Endothelial cell of umbilical vein (primary cell): ENCODE measurements at regions not wholly inside any gene's neighbourhood (a gene's known extent, or its start where the extent isn't known, plus 50 kb on each side); places are given as distances from the start of the nearest gene placed in this dataset.

Source experiments
- BruUV-seq: library from RNA; stranded (reverse); fragments of 400-500 nt; replicated peaks from 2 replicates; lab custom pipeline; 2021; lab: Mats Ljungman, UMichigan
- CTCF ChIA-PET: fragments of 300-600, 350-600 bp; sonication (Branson Sonifier 250); formaldehyde crosslinking; loops from one replicate; lab custom pipeline; 2021; ENCODE audit warnings: antibody characterized with exemption, inconsistent platforms; lab: Charles Lee
- POLR2A ChIA-PET: fragments of 300-600, 350-600 bp; sonication (Branson Sonifier 250); formaldehyde crosslinking; loops from one replicate; lab custom pipeline; 2021; ENCODE audit warnings: antibody characterized with exemption, inconsistent platforms; lab: Charles Lee
- DNase-seq: peaks from one replicate; pipeline ENCODE4 v3.0.0-alpha.2; 2011; ENCODE audit warnings: low read depth, low spot score
- FAIRE-seq: peaks from 2 replicates; lab custom pipeline; 2011; peaks lifted over from hg19 to GRCh38; lab: Jason Lieb, UNC
- H2AFZ ChIP-seq: 2 replicates; pipeline ENCODE4 v1.6.0; 2012; ENCODE audit warnings: low read depth, low read length, control low read depth, inconsistent platforms
- H3K27ac ChIP-seq: 2 replicates; pipeline ENCODE4 v1.5.1; 2011; ENCODE audit warnings: low read depth, mild to moderate bottlenecking, control low read depth, low read length, moderate library complexity; ENCODE audit not compliant: insufficient read depth
- H3K27me3 ChIP-seq, 2 experiments: 2 replicates each; pipeline versions ENCODE4 v1.6.0 to v1.6.1; 2011; ENCODE audit warnings: low read length in 2 of 2, mixed read lengths in 1 of 2; ENCODE audit not compliant: control insufficient read depth in 2 of 2, insufficient read depth in 2 of 2
- H3K36me3 ChIP-seq, 2 experiments: 2 replicates in 1 of 2; 3 replicates in 1 of 2; pipeline ENCODE4 v1.5.1; 2011; ENCODE audit warnings: low read length in 2 of 2, mild to moderate bottlenecking in 1 of 2, moderate library complexity in 1 of 2; ENCODE audit not compliant: control insufficient read depth in 2 of 2, insufficient read depth in 2 of 2; ENCODE audit errors: extremely low read depth in 1 of 2
- H3K4me1 ChIP-seq: 3 replicates; pipeline ENCODE4 v1.5.1; 2011; ENCODE audit warnings: mild to moderate bottlenecking, low read length; ENCODE audit not compliant: control insufficient read depth, insufficient read depth; ENCODE audit errors: extremely low read depth
- H3K4me2 ChIP-seq: 2 replicates; pipeline ENCODE4 v1.6.1; 2011; ENCODE audit warnings: low read length, control low read depth, mixed read lengths; ENCODE audit not compliant: insufficient read depth
- H3K4me3 ChIP-seq, 3 experiments: fragments of 200-600 bp in 1 of 3; sonication (generic), shearing (Covaris generic) in 1 of 3; replicated peaks in 1 of 3; 2 replicates each; pipeline ENCODE4 v1.5.1; 2011 to 2016; ENCODE audit warnings: control low read depth in 3 of 3, low read length in 3 of 3, mild to moderate bottlenecking in 2 of 3, inconsistent platforms in 1 of 3, low read depth in 1 of 3, moderate library complexity in 1 of 3; ENCODE audit not compliant: insufficient read depth in 1 of 3
- H3K79me2 ChIP-seq: 2 replicates; pipeline ENCODE4 v1.6.0; 2012; ENCODE audit warnings: low read length, inconsistent platforms; ENCODE audit not compliant: control insufficient read depth, insufficient read depth
- H3K9ac ChIP-seq: replicated peaks from 2 replicates; pipeline ENCODE3; 2011; ENCODE audit warnings: low read length, control low read depth; ENCODE audit not compliant: insufficient read depth; ENCODE audit errors: extremely low read depth
- H3K9me1 ChIP-seq: replicated peaks from 3 replicates; pipeline ENCODE4 v1.6.0; 2011; ENCODE audit warnings: mild to moderate bottlenecking, low read length; ENCODE audit not compliant: control insufficient read depth, insufficient read depth; ENCODE audit errors: extremely low read depth
- H3K9me3 ChIP-seq: replicated peaks from 2 replicates; pipeline ENCODE4 v1.5.1; 2012; ENCODE audit warnings: low read length, inconsistent platforms; ENCODE audit not compliant: control insufficient read depth, insufficient read depth
- H4K20me1 ChIP-seq: replicated peaks from 2 replicates; pipeline ENCODE3; 2011; ENCODE audit warnings: mild to moderate bottlenecking, low read length; ENCODE audit not compliant: control insufficient read depth, insufficient read depth; ENCODE audit errors: extremely low read depth
- EZH2 ChIP-seq: IDR thresholded peaks from 2 replicates; pipeline ENCODE4 v1.6.1; 2012; ENCODE audit warnings: borderline replicate concordance, low read depth, mild to moderate bottlenecking, moderate library complexity, low read length, inconsistent platforms; ENCODE audit not compliant: severe bottlenecking
- FOS ChIP-seq: IDR thresholded peaks from 2 replicates; pipeline ENCODE4 v1.6.1; 2011; ENCODE audit warnings: mild to moderate bottlenecking, low read length, moderate library complexity, borderline replicate concordance; ENCODE audit not compliant: insufficient read depth
- GATA2 ChIP-seq: IDR thresholded peaks from 2 replicates; pipeline ENCODE4 v1.7.0; 2011; ENCODE audit warnings: low read depth, mild to moderate bottlenecking, moderate library complexity, mixed read lengths, low read length; ENCODE audit not compliant: insufficient read length, insufficient read depth
- JUN ChIP-seq: IDR thresholded peaks from 2 replicates; pipeline ENCODE4 v1.6.1; 2011; ENCODE audit warnings: borderline replicate concordance, low read depth; ENCODE audit not compliant: insufficient read length, insufficient read depth
- MAX ChIP-seq: IDR thresholded peaks from 2 replicates; pipeline ENCODE4 v1.6.1; 2011; ENCODE audit not compliant: insufficient read depth, insufficient read length
- MYC ChIP-seq: IDR thresholded peaks from one replicate; pipeline ENCODE4 v1.6.1; 2011; ENCODE audit warnings: mild to moderate bottlenecking, low read depth, low read length
- POLR2A ChIP-seq: IDR thresholded peaks from 2 replicates; pipeline ENCODE4 v1.6.1; 2012; ENCODE audit warnings: low read depth, mild to moderate bottlenecking, control low read depth, low read length
- POLR2AphosphoS5 ChIP-seq: IDR thresholded peaks from 2 replicates; pipeline ENCODE4 v1.6.1; 2012; ENCODE audit warnings: low read depth, mild to moderate bottlenecking, control low read depth, low read length, moderate library complexity; ENCODE audit not compliant: insufficient read depth
- dilution Hi-C: fragments of 300-500 bp; cut with MboI; formaldehyde crosslinking; loops from one replicate; pipeline ENCODE4 v1.15.0; 2019; ENCODE audit warnings: low sequenced_read_pairs; ENCODE audit not compliant: extremely low pct_ligation_motif_present
- intact Hi-C: fragments of 100-400 bp; cut with micrococcal nuclease; formaldehyde crosslinking; loops from one replicate; pipeline ENCODE4 v1.10.0; 2022
- TF ChIP-seq, protein P1 (sequence below), 2 donors: IDR thresholded peaks; 1 replicate in 1 of 2; 2 replicates in 1 of 2; pipeline ENCODE4 v1.5.1; 2011; ENCODE audit warnings: low read length in 2 of 2, mild to moderate bottlenecking in 2 of 2, moderate library complexity in 2 of 2, control low read depth in 1 of 2, inconsistent platforms in 1 of 2, low read depth in 1 of 2; ENCODE audit not compliant: insufficient read depth in 1 of 2; ENCODE audit errors: extremely low read depth in 1 of 2

- Histone ChIP-seq H3K9me3 (no peaks in the 10 kb centered on the region), H3K4me3 (no peak overlapping the region), H3K9ac (no peak overlapping the region), H4K20me1 (no peaks in the 10 kb centered on the region), H3K4me1 (no peaks in the 10 kb centered on the region), H3K36me3 (no peaks in the 10 kb centered on the region), H3K9me1 (no peaks in the 10 kb centered on the region), H2AFZ (no peak overlapping the region), H3K79me2 (no peaks in the 10 kb centered on the region), H3K27ac (no peak overlapping the region), H3K4me2 (no peak overlapping the region), H3K27me3 (peaks cover 11 to 18% of the 10 kb centered on the region in 2 experiments)
- no TSS peak for BruUV-seq
- TF ChIP-seq, protein P1, sequence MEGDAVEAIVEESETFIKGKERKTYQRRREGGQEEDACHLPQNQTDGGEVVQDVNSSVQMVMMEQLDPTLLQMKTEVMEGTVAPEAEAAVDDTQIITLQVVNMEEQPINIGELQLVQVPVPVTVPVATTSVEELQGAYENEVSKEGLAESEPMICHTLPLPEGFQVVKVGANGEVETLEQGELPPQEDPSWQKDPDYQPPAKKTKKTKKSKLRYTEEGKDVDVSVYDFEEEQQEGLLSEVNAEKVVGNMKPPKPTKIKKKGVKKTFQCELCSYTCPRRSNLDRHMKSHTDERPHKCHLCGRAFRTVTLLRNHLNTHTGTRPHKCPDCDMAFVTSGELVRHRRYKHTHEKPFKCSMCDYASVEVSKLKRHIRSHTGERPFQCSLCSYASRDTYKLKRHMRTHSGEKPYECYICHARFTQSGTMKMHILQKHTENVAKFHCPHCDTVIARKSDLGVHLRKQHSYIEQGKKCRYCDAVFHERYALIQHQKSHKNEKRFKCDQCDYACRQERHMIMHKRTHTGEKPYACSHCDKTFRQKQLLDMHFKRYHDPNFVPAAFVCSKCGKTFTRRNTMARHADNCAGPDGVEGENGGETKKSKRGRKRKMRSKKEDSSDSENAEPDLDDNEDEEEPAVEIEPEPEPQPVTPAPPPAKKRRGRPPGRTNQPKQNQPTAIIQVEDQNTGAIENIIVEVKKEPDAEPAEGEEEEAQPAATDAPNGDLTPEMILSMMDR (IDR thresholded peaks at IDR 0.05; ENCODE audit: extremely low read depth in 1 of 2, insufficient read depth in 1 of 2, low read depth in 1 of 2, low read length in 2 of 2), result no peak
- TF ChIP-seq GATA2 (no peak), POLR2A (no peak), JUN (no peak), EZH2 (no peak)
- intact Hi-C loops (loop anchor here (5.0 to 10.0 kb wide), 2 partner anchors 166 to 274 kb away; no protein-coding TSS in a partner anchor), dilution Hi-C loops (no loop called here)
- ChIA-PET POLR2A (no interaction called here), CTCF (interaction anchor here (1.0 to 2.9 kb wide), 2 partner anchors 82 to 1500 kb away, joined by 3 to 20 read pairs; no protein-coding TSS in a partner anchor)
- FAIRE-seq, result no peak
- DNase-seq, result no peak
These were observed 247.0 kb downstream of the PTBP2 start for GRCh38 chr1:96968541-96968940.

DNA sequence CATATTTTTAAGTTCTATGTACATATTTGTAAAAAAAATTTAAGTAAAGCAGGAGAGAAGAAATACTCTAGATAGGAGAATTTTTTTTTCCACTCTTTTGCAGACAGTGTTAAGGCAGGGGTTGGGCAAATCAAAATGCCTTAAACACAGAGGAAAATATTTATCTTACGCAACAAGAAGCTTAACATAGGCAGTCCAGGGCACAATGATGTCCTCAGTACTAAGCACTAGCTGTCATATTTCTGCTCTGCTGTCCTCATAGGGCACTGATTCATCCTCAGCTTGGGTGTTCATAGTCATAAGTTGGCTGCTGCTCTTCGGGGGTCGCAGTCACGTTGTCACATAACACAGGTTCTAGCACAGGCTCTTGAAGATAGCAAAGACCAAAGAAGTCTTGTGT is 247.4 kb downstream of the PTBP2 start:
- intact Hi-C loops (loop anchor here (5.0 to 10.0 kb wide), 2 partner anchors 166 to 273 kb away; no protein-coding TSS in a partner anchor), dilution Hi-C loops (no loop called here)
- H3K4me2 ChIP-seq, result no peak overlapping the region
- no peak overlapping the region for H2AFZ ChIP-seq
- FAIRE-seq, result no peak
- H3K9me1 ChIP-seq, result no peaks in the 10 kb centered on the region
- no peak overlapping the region for H3K9ac ChIP-seq
- no peaks in the 10 kb centered on the region for H4K20me1 ChIP-seq
- TF ChIP-seq FOS (no peak), MYC (no peak), POLR2AphosphoS5 (no peak), MAX (no peak), GATA2 (no peak), JUN (no peak), POLR2A (no peak), EZH2 (no peak)
- TF ChIP-seq, protein P1 (IDR thresholded peaks at IDR 0.05; ENCODE audit: extremely low read depth in 1 of 2, insufficient read depth in 1 of 2, low read depth in 1 of 2, low read length in 2 of 2), result no peak
- no peak for DNase-seq
- no peaks in the 10 kb centered on the region for H3K9me3 ChIP-seq
- H3K79me2 ChIP-seq, result no peaks in the 10 kb centered on the region
- ChIA-PET CTCF (interaction anchor here (1.0 to 2.9 kb wide), 4 partner anchors 77 to 1500 kb away, joined by 3 to 20 read pairs (median 4); no protein-coding TSS in a partner anchor), POLR2A (no interaction called here)
- H3K27ac ChIP-seq, result no peak overlapping the region
- no peaks in the 10 kb centered on the region for H3K36me3 ChIP-seq
- no peak overlapping the region for H3K4me3 ChIP-seq
- H3K27me3 ChIP-seq, result peaks cover 11 to 18% of the 10 kb centered on the region in 2 experiments
- H3K4me1 ChIP-seq, result no peaks in the 10 kb centered on the region
- BruUV-seq, result no TSS peak
